MCF 10A (cell line): ENCODE measurements at regions not wholly inside any gene's neighbourhood (a gene's known extent, or its start where the extent isn't known, plus 50 kb on each side); places are given as distances from the start of the nearest gene placed in this dataset.

Source experiments
- BruUV-seq: library from RNA; stranded (reverse); fragments of 400-500 nt; replicated peaks from 2 replicates; lab custom pipeline; 2021; lab: Mats Ljungman, UMichigan
- CTCF ChIA-PET: fragments of 300-600 bp; sonication (Branson Sonifier 250); formaldehyde crosslinking; extraction: SDS; loops from one replicate; lab custom pipeline; 2021; ENCODE audit warnings: antibody characterized with exemption, inconsistent platforms; lab: Yijun Ruan, JAX
- POLR2A ChIA-PET: fragments of 300-600, 350-650 bp; sonication (Branson Sonifier 250); formaldehyde crosslinking; extraction: SDS; loops from one replicate; lab custom pipeline; 2020; ENCODE audit warnings: antibody characterized with exemption, inconsistent platforms; lab: Yijun Ruan, JAX
- DNase-seq: peaks from one replicate; pipeline ENCODE4 v3.0.0-alpha.2; 2018; ENCODE audit not compliant: unreplicated experiment
- H3K27ac Mint-ChIP-seq: one replicate; pipeline ENCODE4 v1.8.0; 2022; ENCODE audit warnings: mild to moderate bottlenecking, low read depth, mixed read lengths; ENCODE audit not compliant: unreplicated experiment
- H3K27me3 Mint-ChIP-seq: one replicate; pipeline ENCODE4 v1.8.0; 2022; ENCODE audit warnings: mixed read lengths; ENCODE audit not compliant: insufficient read depth, unreplicated experiment
- H3K36me3 Mint-ChIP-seq: one replicate; pipeline ENCODE4 v1.8.0; 2022; ENCODE audit warnings: mild to moderate bottlenecking, moderate library complexity, mixed read lengths; ENCODE audit not compliant: insufficient read depth, unreplicated experiment
- H3K4me1 Mint-ChIP-seq: one replicate; pipeline ENCODE4 v1.8.0; 2022; ENCODE audit warnings: mixed read lengths; ENCODE audit not compliant: insufficient read depth, unreplicated experiment
- H3K4me3 Mint-ChIP-seq: one replicate; pipeline ENCODE4 v1.8.0; 2022; ENCODE audit warnings: mild to moderate bottlenecking, moderate library complexity, mixed read lengths; ENCODE audit not compliant: unreplicated experiment
- H3K9me3 Mint-ChIP-seq: one replicate; pipeline ENCODE4 v1.8.0; 2022; ENCODE audit warnings: mixed read lengths; ENCODE audit not compliant: unreplicated experiment
- CTCF ChIP-seq: fragments of 200-600 bp; IDR thresholded peaks from one replicate; pipeline ENCODE4 v1.8.0; 2022; ENCODE audit warnings: antibody characterized with exemption, mild to moderate bottlenecking; ENCODE audit not compliant: unreplicated experiment
- intact Hi-C: fragments of 100-400 bp; cut with micrococcal nuclease; formaldehyde crosslinking; loops from 2 replicates; pipeline ENCODE4 v1.14.1; 2022

GRCh38 chr22:48645766-48646165, 1181.9 kb downstream of the BRD1 start:
- Mint-ChIP-seq H3K27me3 (no peaks in the 10 kb centered on the region), H3K9me3 (peaks cover 24% of the 10 kb centered on the region), H3K4me1 (no peaks in the 10 kb centered on the region), H3K36me3 (no peaks in the 10 kb centered on the region), H3K4me3 (no peak overlapping the region), H3K27ac (no peak overlapping the region)
- DNase-seq = no peak
- no TSS peak for BruUV-seq
- ChIA-PET POLR2A (no interaction called here), CTCF (no interaction called here)
- no peak for TF ChIP-seq CTCF
- intact Hi-C loops = no loop called here

GRCh38 chr22:48644997-48645396, 1182.7 kb downstream of the BRD1 start:
- H3K9me3 Mint-ChIP-seq = peaks cover 21% of the 10 kb centered on the region
- BruUV-seq = no TSS peak
- no peaks in the 10 kb centered on the region for H3K27me3 Mint-ChIP-seq
- TF ChIP-seq CTCF = no peak
- intact Hi-C loops = no loop called here
- DNase-seq = no peak
- H3K27ac Mint-ChIP-seq = no peak overlapping the region
- no peaks in the 10 kb centered on the region for H3K36me3 Mint-ChIP-seq
- POLR2A ChIA-PET = no interaction called here
- CTCF ChIA-PET = no interaction called here
- H3K4me3 Mint-ChIP-seq = no peak overlapping the region
- no peaks in the 10 kb centered on the region for H3K4me1 Mint-ChIP-seq

GRCh38 chr22:48644108-48644507, 1183.6 kb downstream of the BRD1 start:
- CTCF ChIA-PET = no interaction called here
- H3K36me3 Mint-ChIP-seq = no peaks in the 10 kb centered on the region
- H3K9me3 Mint-ChIP-seq = peaks cover 12% of the 10 kb centered on the region
- POLR2A ChIA-PET = no interaction called here
- TF ChIP-seq CTCF = no peak
- no peak overlapping the region for H3K4me3 Mint-ChIP-seq
- no peaks in the 10 kb centered on the region for H3K4me1 Mint-ChIP-seq
- intact Hi-C loops = no loop called here
- DNase-seq = no peak
- H3K27me3 Mint-ChIP-seq = no peaks in the 10 kb centered on the region
- no TSS peak for BruUV-seq
- no peak overlapping the region for H3K27ac Mint-ChIP-seq

- TF ChIP-seq CTCF = no peak
- Mint-ChIP-seq H3K4me1 (no peaks in the 10 kb centered on the region), H3K36me3 (no peaks in the 10 kb centered on the region), H3K27ac (no peak overlapping the region), H3K9me3 (peaks cover 12% of the 10 kb centered on the region), H3K27me3 (no peaks in the 10 kb centered on the region), H3K4me3 (no peak overlapping the region)
- no peak for DNase-seq
- POLR2A ChIA-PET = no interaction called here
- no TSS peak for BruUV-seq
- intact Hi-C loops = no loop called here
- CTCF ChIA-PET = no interaction called here
Observed at GRCh38 chr22:48643066-48643731, 1184.5 kb downstream of the BRD1 start.
